Kidney (tissue), 13 donors: ENCODE measurements at regions not wholly inside any gene's neighbourhood (a gene's known extent, or its start where the extent isn't known, plus 50 kb on each side); places are given as distances from the start of the nearest gene placed in this dataset.

Experiments
- DNase-seq, 5 donors: peaks; one replicate each; pipeline ENCODE4 v3.0.0-alpha.2; 2013 to 2020
- FAIRE-seq: peaks from 2 replicates; lab custom pipeline; 2012; peaks lifted over from hg19 to GRCh38; lab: Jason Lieb, UNC
- H3K27ac ChIP-seq, 2 donors: one replicate each; pipeline ENCODE4 v1.7.0; 2013; ENCODE audit warnings: low read depth in 2 of 2, low read length in 2 of 2, inconsistent platforms in 1 of 2
- H3K27me3 ChIP-seq: one replicate; pipeline ENCODE4 v1.7.1; 2013; ENCODE audit warnings: low read length, inconsistent platforms; ENCODE audit not compliant: control insufficient read depth, insufficient read depth
- H3K36me3 ChIP-seq, 3 donors: one replicate each; pipeline versions ENCODE4 v1.7.0 to v1.7.1; 2013; ENCODE audit warnings: low read length in 3 of 3, control low read depth in 1 of 3, inconsistent platforms in 1 of 3; ENCODE audit not compliant: insufficient read depth in 3 of 3, control insufficient read depth in 2 of 3
- H3K4me1 ChIP-seq, 3 donors: one replicate each; pipeline versions ENCODE4 v1.7.0 to v1.7.1; 2013; ENCODE audit warnings: low read length in 3 of 3, inconsistent platforms in 1 of 3, low read depth in 1 of 3; ENCODE audit not compliant: control insufficient read depth in 2 of 3, insufficient read depth in 2 of 3
- H3K4me3 ChIP-seq, 3 donors: one replicate each; pipeline versions ENCODE4 v1.7.0 to v1.8.1; 2013; ENCODE audit warnings: low read length in 3 of 3, control low read depth in 1 of 3, inconsistent platforms in 1 of 3
- H3K9ac ChIP-seq, 3 donors: one replicate each; pipeline versions ENCODE4 v1.7.0 to v1.7.1; 2013; ENCODE audit warnings: low read length in 3 of 3, control low read depth in 1 of 3, inconsistent platforms in 1 of 3
- H3K9me3 ChIP-seq, 3 donors: one replicate each; pipeline versions ENCODE4 v1.7.0 to v1.7.1; 2013; ENCODE audit warnings: low read length in 3 of 3, control low read depth in 1 of 3, inconsistent platforms in 1 of 3; ENCODE audit not compliant: control insufficient read depth in 2 of 3, insufficient read depth in 1 of 3
- intact Hi-C: fragments of 100-400 bp; cut with DNase I; formaldehyde crosslinking; loops from one replicate; pipeline ENCODE4 v1.11.1; 2022
- TF ChIP-seq, protein P1 (sequence below): IDR thresholded peaks from 3 replicates; pipeline ENCODE4 v1.5.1; 2012; ENCODE audit warnings: mild to moderate bottlenecking, moderate library complexity, borderline replicate concordance; ENCODE audit not compliant: insufficient read depth; ENCODE audit errors: extremely low read depth
- donor health status: control.
- donor health status: control.
- donor health status: control.
- donor health status: control.
- donor health status: control.
- donor health status: DM: yes; HTN: yes; CAD: no.
- donor health status: Normal renal cell carcinoma (clear cell type).

DNA sequence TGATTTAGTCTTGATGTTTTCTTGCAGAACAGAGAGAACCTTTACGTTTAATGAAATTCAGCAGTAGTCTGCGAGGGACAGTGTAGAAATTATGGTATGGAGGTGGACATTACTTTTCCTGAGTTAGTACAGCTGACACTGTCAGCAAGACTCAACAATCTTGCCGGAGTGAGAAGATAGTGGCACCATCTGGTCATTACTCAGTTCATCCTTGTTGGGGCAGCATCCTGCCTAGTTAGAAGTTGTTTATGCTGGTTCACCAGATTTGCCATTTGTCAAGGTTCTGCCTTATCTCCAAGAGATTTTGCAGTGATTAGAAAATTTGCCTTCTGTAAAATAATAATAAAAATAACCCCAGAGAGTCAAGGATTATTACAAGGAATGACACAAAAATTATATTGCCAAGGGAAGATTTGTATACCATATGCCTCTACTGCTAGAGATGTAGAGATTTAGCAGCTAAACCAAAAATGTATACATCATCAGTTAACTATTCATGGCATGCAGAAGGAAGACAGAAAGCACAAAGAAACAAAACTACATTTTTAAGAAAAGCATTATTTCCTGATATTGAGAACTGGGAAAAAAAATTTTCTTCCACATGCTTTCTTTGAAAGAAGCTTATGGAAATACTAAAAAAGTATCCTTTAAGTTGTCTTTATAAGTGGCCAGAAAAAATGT is 1967.4 kb downstream of the NCAM2 start:
- TF ChIP-seq, protein P1, sequence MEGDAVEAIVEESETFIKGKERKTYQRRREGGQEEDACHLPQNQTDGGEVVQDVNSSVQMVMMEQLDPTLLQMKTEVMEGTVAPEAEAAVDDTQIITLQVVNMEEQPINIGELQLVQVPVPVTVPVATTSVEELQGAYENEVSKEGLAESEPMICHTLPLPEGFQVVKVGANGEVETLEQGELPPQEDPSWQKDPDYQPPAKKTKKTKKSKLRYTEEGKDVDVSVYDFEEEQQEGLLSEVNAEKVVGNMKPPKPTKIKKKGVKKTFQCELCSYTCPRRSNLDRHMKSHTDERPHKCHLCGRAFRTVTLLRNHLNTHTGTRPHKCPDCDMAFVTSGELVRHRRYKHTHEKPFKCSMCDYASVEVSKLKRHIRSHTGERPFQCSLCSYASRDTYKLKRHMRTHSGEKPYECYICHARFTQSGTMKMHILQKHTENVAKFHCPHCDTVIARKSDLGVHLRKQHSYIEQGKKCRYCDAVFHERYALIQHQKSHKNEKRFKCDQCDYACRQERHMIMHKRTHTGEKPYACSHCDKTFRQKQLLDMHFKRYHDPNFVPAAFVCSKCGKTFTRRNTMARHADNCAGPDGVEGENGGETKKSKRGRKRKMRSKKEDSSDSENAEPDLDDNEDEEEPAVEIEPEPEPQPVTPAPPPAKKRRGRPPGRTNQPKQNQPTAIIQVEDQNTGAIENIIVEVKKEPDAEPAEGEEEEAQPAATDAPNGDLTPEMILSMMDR, result no peak
- Histone ChIP-seq H3K4me3 (no peak overlapping the region), H3K9ac (no peak overlapping the region), H3K27me3 (no peaks in the 10 kb centered on the region), H3K9me3 (no peaks in the 10 kb centered on the region), H3K4me1 (no peaks in the 10 kb centered on the region), H3K27ac (no peak overlapping the region), H3K36me3 (no peaks in the 10 kb centered on the region)
- intact Hi-C loops, result no loop called here
- DNase-seq (no peak), FAIRE-seq (no peak)

DNA sequence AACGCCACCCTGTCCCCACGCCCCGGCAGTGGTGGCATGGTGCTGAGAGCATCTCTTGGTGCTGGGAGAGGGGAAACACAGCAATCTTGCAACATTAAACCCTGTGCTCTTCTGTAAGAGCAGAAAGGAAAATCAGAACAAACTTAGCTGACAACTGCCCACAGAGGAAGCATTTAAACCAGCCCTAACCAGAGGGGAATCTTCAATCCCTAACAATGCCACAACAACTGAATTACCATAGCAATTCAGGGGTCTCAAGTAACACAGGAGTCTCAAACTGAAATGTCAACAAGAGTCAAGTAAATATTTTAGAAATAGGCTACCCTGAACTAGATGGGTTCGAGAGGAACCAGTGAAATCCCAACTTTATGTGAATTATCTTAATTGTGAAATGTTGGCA is 1983.6 kb downstream of the NCAM2 start:
- FAIRE-seq (no peak), DNase-seq (no peak)
- H3K9me3 ChIP-seq, result no peaks in the 10 kb centered on the region
- H3K9ac ChIP-seq, result no peak overlapping the region
- H3K4me3 ChIP-seq, result no peak overlapping the region
- intact Hi-C loops, result no loop called here
- TF ChIP-seq, protein P1, result no peak
- H3K4me1 ChIP-seq, result no peaks in the 10 kb centered on the region
- H3K36me3 ChIP-seq, result no peaks in the 10 kb centered on the region
- H3K27me3 ChIP-seq, result no peaks in the 10 kb centered on the region
- H3K27ac ChIP-seq, result no peak overlapping the region

DNA sequence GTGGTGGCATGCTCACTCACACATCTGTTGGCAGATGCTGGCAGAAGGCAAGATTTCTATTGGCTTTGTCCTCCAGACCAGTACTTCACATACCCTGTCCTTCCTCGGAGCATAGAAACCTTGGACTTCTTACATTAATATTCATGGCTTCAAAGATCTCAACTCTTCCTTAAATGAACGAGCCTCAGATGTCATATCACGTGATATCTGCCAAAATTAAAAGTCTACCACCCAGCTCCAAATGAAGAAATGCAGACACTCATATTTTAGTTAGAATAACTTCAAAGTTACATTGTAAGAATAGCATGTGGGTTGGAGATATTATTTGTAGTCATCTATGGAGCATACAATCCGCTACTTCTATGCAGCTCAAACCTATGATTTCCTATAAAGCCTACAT is 1994.9 kb downstream of the NCAM2 start:
- Histone ChIP-seq H3K9me3 (no peaks in the 10 kb centered on the region), H3K9ac (no peak overlapping the region), H3K36me3 (no peaks in the 10 kb centered on the region), H3K4me3 (no peak overlapping the region), H3K27ac (no peak overlapping the region), H3K27me3 (no peaks in the 10 kb centered on the region), H3K4me1 (no peaks in the 10 kb centered on the region)
- FAIRE-seq (no peak), DNase-seq (no peak)
- intact Hi-C loops, result no loop called here
- TF ChIP-seq, protein P1, result no peak
